Activated T-cell treated with anti-CD3 and anti-CD28 coated beads for 24 hours (primary cell): ENCODE measurements at regions not wholly inside any gene's neighbourhood (a gene's known extent, or its start where the extent isn't known, plus 50 kb on each side); places are given as distances from the start of the nearest gene placed in this dataset.

ENCODE experiments used
- DNase-seq: peaks from one replicate; pipeline ENCODE4 v3.0.0-alpha.2; 2020; ENCODE audit warnings: low read depth

GRCh38 chr4:24164054-24164693 lies 274.3 kb upstream of the PPARGC1A start:
- no peak for DNase-seq

GRCh38 chr4:24163314-24163713 lies 273.5 kb upstream of the PPARGC1A start:
- DNase-seq, result no peak

- no peak for DNase-seq
Observed at GRCh38 chr4:24160358-24160757, 270.5 kb upstream of the PPARGC1A start.

- DNase-seq, result no peak
Observed at GRCh38 chr4:24158031-24158430, 268.2 kb upstream of the PPARGC1A start.

- DNase-seq, result no peak
Observed at GRCh38 chr4:24150034-24150433, 260.2 kb upstream of the PPARGC1A start.

- no peak for DNase-seq
Observed at GRCh38 chr4:24146127-24146526, 256.3 kb upstream of the PPARGC1A start.

GRCh38 chr4:24145591-24145990 lies 255.7 kb upstream of the PPARGC1A start:
- no peak for DNase-seq

GRCh38 chr4:24144381-24144780 lies 254.5 kb upstream of the PPARGC1A start:
- DNase-seq, result no peak

- DNase-seq, result no peak
Observed at GRCh38 chr4:24143741-24144140, 253.9 kb upstream of the PPARGC1A start.

- DNase-seq, result no peak
Observed at GRCh38 chr4:24141836-24142235, 252.0 kb upstream of the PPARGC1A start.

- no peak for DNase-seq
Observed at GRCh38 chr4:24140892-24141291, 251.0 kb upstream of the PPARGC1A start.

GRCh38 chr4:24137671-24138601 lies 248.1 kb upstream of the PPARGC1A start:
- no peak for DNase-seq

- no peak for DNase-seq
Observed at GRCh38 chr4:24131954-24132673, 242.3 kb upstream of the PPARGC1A start.

- DNase-seq, result no peak
Observed at GRCh38 chr4:24130637-24131036, 240.8 kb upstream of the PPARGC1A start.

GRCh38 chr4:24126776-24127175 lies 236.9 kb upstream of the PPARGC1A start:
- DNase-seq, result no peak

GRCh38 chr4:24121395-24122175 lies 231.7 kb upstream of the PPARGC1A start:
- DNase-seq, result no peak

GRCh38 chr4:24117975-24118374 lies 228.1 kb upstream of the PPARGC1A start:
- DNase-seq, result no peak

GRCh38 chr4:24116107-24116506 lies 226.3 kb upstream of the PPARGC1A start:
- no peak for DNase-seq

- no peak for DNase-seq
Observed at GRCh38 chr4:24114919-24115500, 225.2 kb upstream of the PPARGC1A start.

GRCh38 chr4:24114444-24114843 lies 224.6 kb upstream of the PPARGC1A start:
- DNase-seq, result no peak

GRCh38 chr4:24112466-24112865 lies 222.6 kb upstream of the PPARGC1A start:
- no peak for DNase-seq

GRCh38 chr4:24108567-24108966 lies 218.7 kb upstream of the PPARGC1A start:
- DNase-seq, result no peak
